A549 (cell line): ENCODE measurements at regions not wholly inside any gene's neighbourhood (a gene's known extent, or its start where the extent isn't known, plus 50 kb on each side); places are given as distances from the start of the nearest gene placed in this dataset.

Source experiments
- ATAC-seq, 2 experiments: fragments of 200-7000 bp in 1 of 2; fragments of >200 bp in 1 of 2; cut with Nextera tagmentation in 1 of 2; cut with Tn5 transposase in 1 of 2; 3 replicates each; pipeline versions ENCODE4 v1.8.0 to v1.9.1; 2018 to 2020; ENCODE audit warnings: mild to moderate bottlenecking in 1 of 2, moderate library complexity in 1 of 2
- CTCF ChIA-PET: fragments of 300-600 bp; sonication (Branson Sonifier 250); formaldehyde crosslinking; extraction: SDS; loops from one replicate; lab custom pipeline; 2021; ENCODE audit warnings: antibody characterized with exemption, inconsistent platforms; lab: Yijun Ruan, JAX
- POLR2A ChIA-PET: fragments of 350-600 bp; formaldehyde crosslinking; extraction: SDS; loops from one replicate; lab custom pipeline; 2021; ENCODE audit warnings: antibody characterized with exemption, inconsistent platforms; lab: Yijun Ruan, JAX
- DNase-seq, 2 experiments: peaks; one replicate each; pipeline versions ENCODE4 v3.0.0 to v3.0.0-alpha.2; 2011 to 2016; ENCODE audit warnings: low read depth in 1 of 2, low spot score in 1 of 2
- FAIRE-seq: peaks from 2 replicates; lab custom pipeline; 2011; peaks lifted over from hg19 to GRCh38; lab: Jason Lieb, UNC
- H3K27ac ChIP-seq, 2 experiments: fragments of >200 bp; sonication (Bioruptor Twin); formaldehyde crosslinking; 3 replicates each; pipeline ENCODE4 v1.5.1; 2016 to 2017
- H3K4me1 ChIP-seq: fragments of >200 bp; sonication (Bioruptor Twin); formaldehyde crosslinking; 3 replicates; pipeline ENCODE4 v1.6.1; 2016
- H3K4me2 ChIP-seq: fragments of >200 bp; sonication (Bioruptor Twin); formaldehyde crosslinking; 3 replicates; pipeline ENCODE4 v1.6.1; 2016
- H3K4me3 ChIP-seq: fragments of >200 bp; sonication (Bioruptor Twin); formaldehyde crosslinking; 3 replicates; pipeline ENCODE4 v1.5.1; 2016
- H3K9me3 ChIP-seq: fragments of >200 bp; sonication (Bioruptor Twin); formaldehyde crosslinking; 3 replicates; pipeline ENCODE4 v1.6.1; 2016
- CBX8 ChIP-seq: fragments of 200-600 bp; sonication (generic); IDR thresholded peaks from 2 replicates; pipeline ENCODE4 v1.6.1; 2016
- CEBPB ChIP-seq, 2 experiments: fragments of >200 bp in 1 of 2; sonication (Bioruptor Twin) in 1 of 2; formaldehyde crosslinking in 1 of 2; IDR thresholded peaks; 2 replicates each; pipeline ENCODE4 v1.6.1; 2012 to 2016
- CHD2 ChIP-seq: fragments of 150-350 bp; IDR thresholded peaks from 2 replicates; pipeline ENCODE4 v1.6.1; 2014; ENCODE audit warnings: low read length; ENCODE audit not compliant: partially characterized antibody
- GATA3 ChIP-seq: IDR thresholded peaks from 2 replicates; pipeline ENCODE4 v1.6.1; 2012; ENCODE audit warnings: borderline replicate concordance
- HDAC2 ChIP-seq: fragments of 200-600 bp; sonication (generic); IDR thresholded peaks from 2 replicates; pipeline ENCODE4 v1.6.1; 2016
- HEYL ChIP-seq: fragments of 250-450 bp; sonication (Bioruptor Pico); IDR thresholded peaks from 2 replicates; pipeline ENCODE4 v1.8.0; 2021; ENCODE audit warnings: mild to moderate bottlenecking, moderate library complexity
- KDM1A ChIP-seq: fragments of 200-600 bp; sonication (generic); IDR thresholded peaks from 2 replicates; pipeline ENCODE4 v1.6.1; 2016; ENCODE audit warnings: low read depth, mild to moderate bottlenecking
- KDM5A ChIP-seq: fragments of 200-600 bp; sonication (generic); IDR thresholded peaks from 2 replicates; pipeline ENCODE4 v1.6.1; 2016; ENCODE audit warnings: antibody characterized with exemption, mild to moderate bottlenecking
- PHF8 ChIP-seq: fragments of 200-600 bp; sonication (generic); IDR thresholded peaks from 2 replicates; pipeline ENCODE4 v1.6.1; 2016; ENCODE audit warnings: low read depth, mild to moderate bottlenecking, antibody characterized with exemption, moderate library complexity, borderline replicate concordance
- POLR2AphosphoS2 ChIP-seq: conservative IDR thresholded peaks from 2 replicates; pipeline ENCODE4 v1.6.1; 2012; ENCODE audit warnings: low read length, improper control_type of control experiment, inconsistent platforms
- RAD21 ChIP-seq, 2 experiments: fragments of >200 bp in 1 of 2; sonication (Bioruptor Twin) in 1 of 2; formaldehyde crosslinking in 1 of 2; IDR thresholded peaks in 1 of 2; conservative IDR thresholded peaks in 1 of 2; 2 replicates in 1 of 2; 3 replicates in 1 of 2; pipeline ENCODE4 v1.6.1; 2012 to 2018; ENCODE audit warnings: inconsistent platforms in 1 of 2
- RCOR1 ChIP-seq: fragments of 150-350 bp; IDR thresholded peaks from 2 replicates; pipeline ENCODE4 v1.6.1; 2014; ENCODE audit warnings: antibody characterized with exemption, low read length, low read depth
- RFX5 ChIP-seq: fragments of 450-650 bp; IDR thresholded peaks from 2 replicates; pipeline ENCODE4 v1.7.1; 2014; ENCODE audit warnings: antibody characterized with exemption, mild to moderate bottlenecking, moderate library complexity
- RNF2 ChIP-seq: fragments of 200-600 bp; sonication (generic); IDR thresholded peaks from 2 replicates; pipeline ENCODE4 v1.6.1; 2016; ENCODE audit warnings: low read depth, mild to moderate bottlenecking, antibody characterized with exemption, moderate library complexity, borderline replicate concordance
- SMC3 ChIP-seq: fragments of >200 bp; sonication (Bioruptor Twin); formaldehyde crosslinking; IDR thresholded peaks from 3 replicates; pipeline ENCODE4 v1.6.1; 2018; ENCODE audit warnings: inconsistent platforms
- TP53 ChIP-seq: fragments of 250-450 bp; sonication (Bioruptor Pico); IDR thresholded peaks from 2 replicates; pipeline ENCODE4 v1.5.0; 2021; ENCODE audit warnings: mild to moderate bottlenecking, moderate library complexity
- ZFP36 ChIP-seq: fragments of 450-650 bp; IDR thresholded peaks from 2 replicates; pipeline ENCODE4 v1.6.1; 2014; ENCODE audit warnings: borderline replicate concordance; ENCODE audit not compliant: partially characterized antibody
- ZNF302 ChIP-seq: fragments of 250-450 bp; sonication (Bioruptor Pico); IDR thresholded peaks from 2 replicates; pipeline ENCODE4 v1.9.0; 2021; ENCODE audit warnings: inconsistent platforms, mild to moderate bottlenecking, moderate library complexity
- ZSCAN20 ChIP-seq: fragments of 250-450 bp; sonication (Bioruptor Pico); IDR thresholded peaks from 2 replicates; pipeline ENCODE4 v1.8.0; 2022; ENCODE audit warnings: mild to moderate bottlenecking, moderate library complexity
- WGBS: methylation state at CpG from one replicate; pipeline ENCODE4 v1.1.6; 2017; ENCODE audit errors: missing lambda C conversion rate; 5-methylcytosine and 5-hydroxymethylcytosine counted together
- TF ChIP-seq, protein P1 (sequence below): fragments of 250-450 bp; sonication (Bioruptor Pico); IDR thresholded peaks from 2 replicates; pipeline ENCODE4 v1.5.0; 2020; ENCODE audit warnings: low read depth, mild to moderate bottlenecking, moderate library complexity
- TF ChIP-seq, protein P2 (sequence below): fragments of >200 bp; sonication (Bioruptor Twin); formaldehyde crosslinking; IDR thresholded peaks from 3 replicates; pipeline ENCODE4 v1.6.1; 2016
- TF ChIP-seq, protein P3 (sequence below): fragments of 200-600 bp; sonication (generic); IDR thresholded peaks from 2 replicates; pipeline ENCODE4 v1.6.1; 2016; ENCODE audit warnings: antibody characterized with exemption, mild to moderate bottlenecking, moderate library complexity
- TF ChIP-seq, protein P4 (sequence below): fragments of 450-650 bp; IDR thresholded peaks from 2 replicates; pipeline ENCODE4 v1.6.1; 2014; ENCODE audit warnings: antibody characterized with exemption
- TF ChIP-seq, protein P5 (sequence below): fragments of >200 bp; sonication (Bioruptor Twin); formaldehyde crosslinking; IDR thresholded peaks from 2 replicates; pipeline ENCODE4 v1.6.1; 2016
- TF ChIP-seq, protein P6 (sequence below): IDR thresholded peaks from 2 replicates; pipeline ENCODE4 v1.6.1; 2012

DNA sequence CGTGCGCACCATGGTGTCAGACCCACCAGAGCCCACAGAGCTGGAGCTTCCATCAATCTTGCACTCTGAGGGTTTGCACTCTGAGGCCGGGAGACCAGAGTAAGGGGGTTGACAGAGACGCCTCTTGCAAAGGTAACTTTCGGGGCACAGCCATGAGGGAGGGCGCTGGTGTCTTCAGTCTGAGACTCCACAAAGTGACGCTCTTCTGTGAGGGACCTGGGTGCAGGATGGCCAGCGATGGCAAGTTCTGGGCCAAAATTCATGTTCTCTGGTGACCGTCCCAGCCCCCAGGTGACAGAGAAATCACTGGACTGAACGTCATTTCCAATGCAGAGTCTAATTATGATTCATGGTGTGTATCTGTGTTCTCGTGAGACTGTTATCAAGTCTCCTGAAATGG, 1395.2 kb downstream of the TBC1D22A start:
- ChIA-PET CTCF (no interaction called here), POLR2A (no interaction called here)
- TF ChIP-seq RCOR1 = no peak
- TF ChIP-seq ZFP36 = no peak
- TF ChIP-seq ZSCAN20 (CRISPR knock-in tag) = no peak
- TF ChIP-seq POLR2AphosphoS2 = no peak
- TF ChIP-seq, protein P1, sequence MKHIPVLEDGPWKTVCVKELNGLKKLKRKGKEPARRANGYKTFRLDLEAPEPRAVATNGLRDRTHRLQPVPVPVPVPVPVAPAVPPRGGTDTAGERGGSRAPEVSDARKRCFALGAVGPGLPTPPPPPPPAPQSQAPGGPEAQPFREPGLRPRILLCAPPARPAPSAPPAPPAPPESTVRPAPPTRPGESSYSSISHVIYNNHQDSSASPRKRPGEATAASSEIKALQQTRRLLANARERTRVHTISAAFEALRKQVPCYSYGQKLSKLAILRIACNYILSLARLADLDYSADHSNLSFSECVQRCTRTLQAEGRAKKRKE (CRISPR knock-in tag) = no peak
- TF ChIP-seq CBX8 = no peak
- TF ChIP-seq, protein P2, sequence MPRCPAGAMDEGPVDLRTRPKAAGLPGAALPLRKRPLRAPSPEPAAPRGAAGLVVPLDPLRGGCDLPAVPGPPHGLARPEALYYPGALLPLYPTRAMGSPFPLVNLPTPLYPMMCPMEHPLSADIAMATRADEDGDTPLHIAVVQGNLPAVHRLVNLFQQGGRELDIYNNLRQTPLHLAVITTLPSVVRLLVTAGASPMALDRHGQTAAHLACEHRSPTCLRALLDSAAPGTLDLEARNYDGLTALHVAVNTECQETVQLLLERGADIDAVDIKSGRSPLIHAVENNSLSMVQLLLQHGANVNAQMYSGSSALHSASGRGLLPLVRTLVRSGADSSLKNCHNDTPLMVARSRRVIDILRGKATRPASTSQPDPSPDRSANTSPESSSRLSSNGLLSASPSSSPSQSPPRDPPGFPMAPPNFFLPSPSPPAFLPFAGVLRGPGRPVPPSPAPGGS = no peak
- no peak for TF ChIP-seq CEBPB (IDR thresholded peaks at IDR 0.05)
- TF ChIP-seq GATA3 = no peak
- no peak for TF ChIP-seq KDM1A
- TF ChIP-seq PHF8 = no peak
- TF ChIP-seq HEYL (CRISPR knock-in tag) = no peak
- TF ChIP-seq RNF2 = no peak
- TF ChIP-seq KDM5A = no peak
- TF ChIP-seq, protein P3, sequence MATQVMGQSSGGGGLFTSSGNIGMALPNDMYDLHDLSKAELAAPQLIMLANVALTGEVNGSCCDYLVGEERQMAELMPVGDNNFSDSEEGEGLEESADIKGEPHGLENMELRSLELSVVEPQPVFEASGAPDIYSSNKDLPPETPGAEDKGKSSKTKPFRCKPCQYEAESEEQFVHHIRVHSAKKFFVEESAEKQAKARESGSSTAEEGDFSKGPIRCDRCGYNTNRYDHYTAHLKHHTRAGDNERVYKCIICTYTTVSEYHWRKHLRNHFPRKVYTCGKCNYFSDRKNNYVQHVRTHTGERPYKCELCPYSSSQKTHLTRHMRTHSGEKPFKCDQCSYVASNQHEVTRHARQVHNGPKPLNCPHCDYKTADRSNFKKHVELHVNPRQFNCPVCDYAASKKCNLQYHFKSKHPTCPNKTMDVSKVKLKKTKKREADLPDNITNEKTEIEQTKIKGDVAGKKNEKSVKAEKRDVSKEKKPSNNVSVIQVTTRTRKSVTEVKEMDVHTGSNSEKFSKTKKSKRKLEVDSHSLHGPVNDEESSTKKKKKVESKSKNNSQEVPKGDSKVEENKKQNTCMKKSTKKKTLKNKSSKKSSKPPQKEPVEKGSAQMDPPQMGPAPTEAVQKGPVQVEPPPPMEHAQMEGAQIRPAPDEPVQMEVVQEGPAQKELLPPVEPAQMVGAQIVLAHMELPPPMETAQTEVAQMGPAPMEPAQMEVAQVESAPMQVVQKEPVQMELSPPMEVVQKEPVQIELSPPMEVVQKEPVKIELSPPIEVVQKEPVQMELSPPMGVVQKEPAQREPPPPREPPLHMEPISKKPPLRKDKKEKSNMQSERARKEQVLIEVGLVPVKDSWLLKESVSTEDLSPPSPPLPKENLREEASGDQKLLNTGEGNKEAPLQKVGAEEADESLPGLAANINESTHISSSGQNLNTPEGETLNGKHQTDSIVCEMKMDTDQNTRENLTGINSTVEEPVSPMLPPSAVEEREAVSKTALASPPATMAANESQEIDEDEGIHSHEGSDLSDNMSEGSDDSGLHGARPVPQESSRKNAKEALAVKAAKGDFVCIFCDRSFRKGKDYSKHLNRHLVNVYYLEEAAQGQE = no peak
- no peak for TF ChIP-seq TP53 (CRISPR knock-in tag)
- no peak for TF ChIP-seq RAD21 (conservative IDR thresholded peaks at IDR 0.05 in 1 of 2, IDR thresholded peaks at IDR 0.05 in 1 of 2)
- ATAC-seq (no peak), FAIRE-seq (no peak), DNase-seq (no peak)
- H3K4me3 ChIP-seq = no peak overlapping the region
- H3K27ac ChIP-seq = no peak overlapping the region
- no peaks in the 10 kb centered on the region for H3K4me1 ChIP-seq
- no peaks in the 10 kb centered on the region for H3K9me3 ChIP-seq
- no peak overlapping the region for H3K4me2 ChIP-seq
- 84% methylated on average over 10 of the region's 11 CpGs for WGBS

- Histone ChIP-seq H3K4me3 (no peak overlapping the region), H3K27ac (no peak overlapping the region), H3K4me1 (no peaks in the 10 kb centered on the region), H3K4me2 (no peak overlapping the region), H3K9me3 (no peaks in the 10 kb centered on the region)
- ChIA-PET CTCF (no interaction called here), POLR2A (no interaction called here)
- TF ChIP-seq, protein P4, sequence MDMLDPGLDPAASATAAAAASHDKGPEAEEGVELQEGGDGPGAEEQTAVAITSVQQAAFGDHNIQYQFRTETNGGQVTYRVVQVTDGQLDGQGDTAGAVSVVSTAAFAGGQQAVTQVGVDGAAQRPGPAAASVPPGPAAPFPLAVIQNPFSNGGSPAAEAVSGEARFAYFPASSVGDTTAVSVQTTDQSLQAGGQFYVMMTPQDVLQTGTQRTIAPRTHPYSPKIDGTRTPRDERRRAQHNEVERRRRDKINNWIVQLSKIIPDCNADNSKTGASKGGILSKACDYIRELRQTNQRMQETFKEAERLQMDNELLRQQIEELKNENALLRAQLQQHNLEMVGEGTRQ = no peak
- no peak for TF ChIP-seq HDAC2
- no peak for TF ChIP-seq SMC3
- no peak for TF ChIP-seq CHD2
- TF ChIP-seq ZSCAN20 (CRISPR knock-in tag) = no peak
- TF ChIP-seq, protein P1 (CRISPR knock-in tag) = no peak
- TF ChIP-seq, protein P5, sequence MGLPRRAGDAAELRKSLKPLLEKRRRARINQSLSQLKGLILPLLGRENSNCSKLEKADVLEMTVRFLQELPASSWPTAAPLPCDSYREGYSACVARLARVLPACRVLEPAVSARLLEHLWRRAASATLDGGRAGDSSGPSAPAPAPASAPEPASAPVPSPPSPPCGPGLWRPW = no peak
- no peak for TF ChIP-seq ZNF302
- TF ChIP-seq RFX5 = no peak
- TF ChIP-seq, protein P6, sequence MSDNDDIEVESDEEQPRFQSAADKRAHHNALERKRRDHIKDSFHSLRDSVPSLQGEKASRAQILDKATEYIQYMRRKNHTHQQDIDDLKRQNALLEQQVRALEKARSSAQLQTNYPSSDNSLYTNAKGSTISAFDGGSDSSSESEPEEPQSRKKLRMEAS = no peak
- ATAC-seq (no peak), DNase-seq (no peak), FAIRE-seq (no peak)
- 84% methylated on average over 12 of the region's 12 CpGs for WGBS
These were observed 1394.3 kb downstream of the TBC1D22A start for GRCh38 chr22:48156603-48157355.
